B cell (primary cell): ENCODE measurements at regions not wholly inside any gene's neighbourhood (a gene's known extent, or its start where the extent isn't known, plus 50 kb on each side); places are given as distances from the start of the nearest gene placed in this dataset.

Experiments
- EZH2 ChIP-seq: IDR thresholded peaks from 2 replicates; pipeline ENCODE4 v1.6.1; 2012; ENCODE audit warnings: borderline replicate concordance, low read depth, mild to moderate bottlenecking, moderate library complexity, low read length; ENCODE audit not compliant: insufficient read depth, poor library complexity, severe bottlenecking
- TF ChIP-seq, protein P1 (sequence below): fragments of 200-600 bp; IDR thresholded peaks from one replicate; pipeline ENCODE4 v1.8.0; 2022; ENCODE audit warnings: antibody characterized with exemption, mild to moderate bottlenecking

DNA sequence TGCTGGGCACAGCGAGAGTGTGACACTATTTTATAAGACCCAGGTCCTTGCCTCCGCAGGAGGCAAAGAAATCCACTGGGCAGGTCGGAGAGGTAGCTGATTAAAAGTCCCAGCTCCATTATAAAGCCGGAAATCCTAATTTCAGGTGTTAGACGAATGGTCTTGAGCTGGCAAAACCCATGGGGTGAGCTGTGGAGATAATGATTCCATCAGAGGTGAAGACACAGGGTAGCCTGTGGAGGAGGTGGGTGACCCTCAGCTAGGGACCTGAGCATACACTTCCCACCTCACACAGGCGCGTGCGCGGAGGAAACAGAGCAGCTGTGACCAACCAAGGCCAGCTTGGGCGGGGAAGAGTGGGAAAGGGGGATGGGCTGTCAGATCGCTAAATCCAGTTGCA is 201.7 kb upstream of the CXCR4 start:
- TF ChIP-seq, protein P1, sequence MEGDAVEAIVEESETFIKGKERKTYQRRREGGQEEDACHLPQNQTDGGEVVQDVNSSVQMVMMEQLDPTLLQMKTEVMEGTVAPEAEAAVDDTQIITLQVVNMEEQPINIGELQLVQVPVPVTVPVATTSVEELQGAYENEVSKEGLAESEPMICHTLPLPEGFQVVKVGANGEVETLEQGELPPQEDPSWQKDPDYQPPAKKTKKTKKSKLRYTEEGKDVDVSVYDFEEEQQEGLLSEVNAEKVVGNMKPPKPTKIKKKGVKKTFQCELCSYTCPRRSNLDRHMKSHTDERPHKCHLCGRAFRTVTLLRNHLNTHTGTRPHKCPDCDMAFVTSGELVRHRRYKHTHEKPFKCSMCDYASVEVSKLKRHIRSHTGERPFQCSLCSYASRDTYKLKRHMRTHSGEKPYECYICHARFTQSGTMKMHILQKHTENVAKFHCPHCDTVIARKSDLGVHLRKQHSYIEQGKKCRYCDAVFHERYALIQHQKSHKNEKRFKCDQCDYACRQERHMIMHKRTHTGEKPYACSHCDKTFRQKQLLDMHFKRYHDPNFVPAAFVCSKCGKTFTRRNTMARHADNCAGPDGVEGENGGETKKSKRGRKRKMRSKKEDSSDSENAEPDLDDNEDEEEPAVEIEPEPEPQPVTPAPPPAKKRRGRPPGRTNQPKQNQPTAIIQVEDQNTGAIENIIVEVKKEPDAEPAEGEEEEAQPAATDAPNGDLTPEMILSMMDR, result no peak
- TF ChIP-seq EZH2, result no peak
